ENCODE measurements at regions not wholly inside any gene's neighbourhood (a gene's known extent, or its start where the extent isn't known, plus 50 kb on each side); places are given as distances from the start of the nearest gene placed in this dataset.

GRCh38 chr2:74036010-74036409 is 51.3 kb downstream of the TET3 start:
- no peak for DNase-seq (ENCODE audit: low read depth)
- Histone ChIP-seq H3K36me3 (ENCODE audit: control insufficient read depth, insufficient read depth, low read length, severe bottlenecking) (no peaks in the 10 kb centered on the region), H3K9ac (ENCODE audit: low read length) (no peak overlapping the region), H3K4me1 (ENCODE audit: control insufficient read depth, insufficient read depth, low read length) (peaks cover 23% of the 10 kb centered on the region), H3K27me3 (replicated peaks; ENCODE audit: control insufficient read depth, insufficient read depth, low read length) (no peaks in the 10 kb centered on the region), H3K4me3 (ENCODE audit: low read length) (no peak overlapping the region), H3K9me3 (ENCODE audit: control insufficient read depth, low read length) (no peaks in the 10 kb centered on the region)

GRCh38 chr2:74036450-74037195 is 51.9 kb downstream of the TET3 start:
- Histone ChIP-seq H3K36me3 (ENCODE audit: control insufficient read depth, insufficient read depth, low read length, severe bottlenecking) (no peaks in the 10 kb centered on the region), H3K27me3 (replicated peaks; ENCODE audit: control insufficient read depth, insufficient read depth, low read length) (no peaks in the 10 kb centered on the region), H3K4me1 (ENCODE audit: control insufficient read depth, insufficient read depth, low read length) (peaks cover 23% of the 10 kb centered on the region), H3K9me3 (ENCODE audit: control insufficient read depth, low read length) (no peaks in the 10 kb centered on the region), H3K9ac (ENCODE audit: low read length) (no peak overlapping the region), H3K4me3 (ENCODE audit: low read length) (no peak overlapping the region)
- DNase-seq (ENCODE audit: low read depth), result no peak

GRCh38 chr2:74037379-74037860 is 52.7 kb downstream of the TET3 start:
- Histone ChIP-seq H3K9me3 (ENCODE audit: control insufficient read depth, low read length) (no peaks in the 10 kb centered on the region), H3K9ac (ENCODE audit: low read length) (no peak overlapping the region), H3K4me1 (ENCODE audit: control insufficient read depth, insufficient read depth, low read length) (peaks cover 17% of the 10 kb centered on the region), H3K4me3 (ENCODE audit: low read length) (no peak overlapping the region), H3K36me3 (ENCODE audit: control insufficient read depth, insufficient read depth, low read length, severe bottlenecking) (no peaks in the 10 kb centered on the region), H3K27me3 (replicated peaks; ENCODE audit: control insufficient read depth, insufficient read depth, low read length) (no peaks in the 10 kb centered on the region)
- DNase-seq (ENCODE audit: low read depth), result peak; percentile 52

GRCh38 chr2:74039611-74040010 is 54.9 kb downstream of the TET3 start:
- Histone ChIP-seq H3K9me3 (ENCODE audit: control insufficient read depth, low read length) (no peaks in the 10 kb centered on the region), H3K4me3 (ENCODE audit: low read length) (no peak overlapping the region), H3K36me3 (ENCODE audit: control insufficient read depth, insufficient read depth, low read length, severe bottlenecking) (no peaks in the 10 kb centered on the region), H3K27me3 (replicated peaks; ENCODE audit: control insufficient read depth, insufficient read depth, low read length) (no peaks in the 10 kb centered on the region), H3K9ac (ENCODE audit: low read length) (no peak overlapping the region), H3K4me1 (ENCODE audit: control insufficient read depth, insufficient read depth, low read length) (peaks cover 13% of the 10 kb centered on the region)
- no peak for DNase-seq (ENCODE audit: low read depth)

- H3K4me3 ChIP-seq (ENCODE audit: low read length), result no peak overlapping the region
- no peak for DNase-seq (ENCODE audit: low read depth)
Observed at GRCh38 chr2:74041182-74041581, 56.5 kb downstream of the TET3 start.

GRCh38 chr2:74041726-74042125 is 57.0 kb downstream of the TET3 start:
- DNase-seq (ENCODE audit: low read depth), result no peak
- Histone ChIP-seq H3K27me3 (replicated peaks; ENCODE audit: control insufficient read depth, insufficient read depth, low read length) (no peaks in the 10 kb centered on the region), H3K9me3 (ENCODE audit: control insufficient read depth, low read length) (no peaks in the 10 kb centered on the region), H3K9ac (ENCODE audit: low read length) (no peak overlapping the region), H3K36me3 (ENCODE audit: control insufficient read depth, insufficient read depth, low read length, severe bottlenecking) (no peaks in the 10 kb centered on the region), H3K4me3 (ENCODE audit: low read length) (no peak overlapping the region), H3K4me1 (ENCODE audit: control insufficient read depth, insufficient read depth, low read length) (peaks cover 10% of the 10 kb centered on the region)

More at GRCh38 chr2:74041182-74041581, 56.5 kb downstream of the TET3 start:
- H3K9me3 ChIP-seq (ENCODE audit: control insufficient read depth, low read length), result no peaks in the 10 kb centered on the region
- H3K4me1 ChIP-seq (ENCODE audit: control insufficient read depth, insufficient read depth, low read length), result peaks cover 13% of the 10 kb centered on the region
- no peaks in the 10 kb centered on the region for H3K36me3 ChIP-seq (ENCODE audit: control insufficient read depth, insufficient read depth, low read length, severe bottlenecking)
- H3K9ac ChIP-seq (ENCODE audit: low read length), result no peak overlapping the region
- H3K27me3 ChIP-seq (replicated peaks; ENCODE audit: control insufficient read depth, insufficient read depth, low read length), result no peaks in the 10 kb centered on the region

GRCh38 chr2:74042606-74043005 is 57.9 kb downstream of the TET3 start:
- no peak overlapping the region for H3K9ac ChIP-seq (ENCODE audit: low read length)
- no peaks in the 10 kb centered on the region for H3K9me3 ChIP-seq (ENCODE audit: control insufficient read depth, low read length)
- H3K27me3 ChIP-seq (replicated peaks; ENCODE audit: control insufficient read depth, insufficient read depth, low read length), result no peaks in the 10 kb centered on the region
- no peak for DNase-seq (ENCODE audit: low read depth)
- H3K4me1 ChIP-seq (ENCODE audit: control insufficient read depth, insufficient read depth, low read length), result peaks cover 2% of the 10 kb centered on the region
- H3K36me3 ChIP-seq (ENCODE audit: control insufficient read depth, insufficient read depth, low read length, severe bottlenecking), result peaks cover under 1% of the 10 kb centered on the region
- H3K4me3 ChIP-seq (ENCODE audit: low read length), result no peak overlapping the region

- no peak overlapping the region for H3K9ac ChIP-seq (ENCODE audit: low read length)
- H3K27me3 ChIP-seq (replicated peaks; ENCODE audit: control insufficient read depth, insufficient read depth, low read length), result no peaks in the 10 kb centered on the region
- no peaks in the 10 kb centered on the region for H3K4me1 ChIP-seq (ENCODE audit: control insufficient read depth, insufficient read depth, low read length)
- H3K4me3 ChIP-seq (ENCODE audit: low read length), result no peak overlapping the region
- no peaks in the 10 kb centered on the region for H3K9me3 ChIP-seq (ENCODE audit: control insufficient read depth, low read length)
- H3K36me3 ChIP-seq (ENCODE audit: control insufficient read depth, insufficient read depth, low read length, severe bottlenecking), result peaks cover 3% of the 10 kb centered on the region
- DNase-seq (ENCODE audit: low read depth), result no peak
Observed at GRCh38 chr2:74043345-74044329, 58.9 kb downstream of the TET3 start.

- Histone ChIP-seq H3K27me3 (replicated peaks; ENCODE audit: control insufficient read depth, insufficient read depth, low read length) (no peaks in the 10 kb centered on the region), H3K4me1 (ENCODE audit: control insufficient read depth, insufficient read depth, low read length) (no peaks in the 10 kb centered on the region), H3K4me3 (ENCODE audit: low read length) (no peak overlapping the region), H3K9ac (ENCODE audit: low read length) (no peak overlapping the region), H3K36me3 (ENCODE audit: control insufficient read depth, insufficient read depth, low read length, severe bottlenecking) (peaks cover 3% of the 10 kb centered on the region), H3K9me3 (ENCODE audit: control insufficient read depth, low read length) (no peaks in the 10 kb centered on the region)
- DNase-seq (ENCODE audit: low read depth), result no peak
Observed at GRCh38 chr2:74044999-74045398, 60.3 kb downstream of the TET3 start.

GRCh38 chr2:74045454-74045853 is 60.7 kb downstream of the TET3 start:
- no peaks in the 10 kb centered on the region for H3K9me3 ChIP-seq (ENCODE audit: control insufficient read depth, low read length)
- DNase-seq (ENCODE audit: low read depth), result peak; percentile 31
- H3K4me1 ChIP-seq (ENCODE audit: control insufficient read depth, insufficient read depth, low read length), result no peaks in the 10 kb centered on the region
- H3K27me3 ChIP-seq (replicated peaks; ENCODE audit: control insufficient read depth, insufficient read depth, low read length), result no peaks in the 10 kb centered on the region
- no peak overlapping the region for H3K9ac ChIP-seq (ENCODE audit: low read length)
- peaks cover 3% of the 10 kb centered on the region for H3K36me3 ChIP-seq (ENCODE audit: control insufficient read depth, insufficient read depth, low read length, severe bottlenecking)
- H3K4me3 ChIP-seq (ENCODE audit: low read length), result no peak overlapping the region

- no peak overlapping the region for H3K4me3 ChIP-seq (ENCODE audit: low read length)
- no peak for DNase-seq (ENCODE audit: low read depth)
- peaks cover 3% of the 10 kb centered on the region for H3K36me3 ChIP-seq (ENCODE audit: control insufficient read depth, insufficient read depth, low read length, severe bottlenecking)
- H3K9ac ChIP-seq (ENCODE audit: low read length), result no peak overlapping the region
- H3K4me1 ChIP-seq (ENCODE audit: control insufficient read depth, insufficient read depth, low read length), result no peaks in the 10 kb centered on the region
- H3K9me3 ChIP-seq (ENCODE audit: control insufficient read depth, low read length), result no peaks in the 10 kb centered on the region
- H3K27me3 ChIP-seq (replicated peaks; ENCODE audit: control insufficient read depth, insufficient read depth, low read length), result no peaks in the 10 kb centered on the region
Observed at GRCh38 chr2:74046441-74046840, 61.7 kb downstream of the TET3 start.

Measured in adipocyte (in vitro differentiated cells).